ENCODE measurements at regions not wholly inside any gene's neighbourhood (a gene's known extent, or its start where the extent isn't known, plus 50 kb on each side); places are given as distances from the start of the nearest gene placed in this dataset.

- Histone ChIP-seq H3K9ac (ENCODE audit: control insufficient read depth, insufficient read depth, low read length) (no peak overlapping the region), H3K4me3 (no peak overlapping the region), H3K4me2 (ENCODE audit: control insufficient read depth, insufficient read depth) (peak overlapping the region; percentile 15; the same call in 1 of the 2 replicates), H3K27ac (ENCODE audit: control insufficient read depth, insufficient read depth) (no peak overlapping the region), H3K36me3 (ENCODE audit: control insufficient read depth in 2 of 2, insufficient read depth in 2 of 2, low read length in 1 of 2) (no peaks in the 10 kb centered on the region), H3K4me1 (ENCODE audit: control insufficient read depth, insufficient read depth, low read length) (no peaks in the 10 kb centered on the region), H4K20me1 (ENCODE audit: control insufficient read depth, insufficient read depth) (no peaks in the 10 kb centered on the region), H2AFZ (ENCODE audit: control insufficient read depth, low read depth, low read length) (no peak overlapping the region), H3K79me2 (ENCODE audit: control insufficient read depth, insufficient read depth, low read length) (no peaks in the 10 kb centered on the region), H3K27me3 (replicated peaks in 1 of 2; ENCODE audit: control insufficient read depth in 2 of 2, insufficient read depth in 2 of 2, low read length in 1 of 2) (no peaks in the 10 kb centered on the region), H3K9me3 (replicated peaks; ENCODE audit: control insufficient read depth, insufficient read depth, low read length) (no peaks in the 10 kb centered on the region)
- SMC1A ChIA-PET (ENCODE audit: uncharacterized antibody, unreplicated experiment) = interaction anchor here (1.4 kb wide), 1 partner anchor 459 kb away, joined by 3 read pairs; no protein-coding TSS in a partner anchor
- ATAC-seq (peak; percentile 95), FAIRE-seq (no peak), DNase-seq (ENCODE audit: low read depth, low spot score) (no peak)
- WGBS (ENCODE audit: insufficient coverage, insufficient replicate concordance, low lambda C conversion rate, missing lambda C conversion rate) = under 1% methylated on average over 31 of the region's 31 CpGs
- BruUV-seq (replicated peaks) = no TSS peak
- RAD21 ChIA-PET (ENCODE audit: unreplicated experiment) = no interaction called here
- in situ Hi-C loops (cut with MboI) (loop anchor here (10.0 to 25.0 kb wide), 2 partner anchors 551 to 1099 kb away; no protein-coding TSS in a partner anchor), intact Hi-C loops (cut with micrococcal nuclease; ENCODE audit: unreplicated experiment) (loop anchor here (1.0 to 10.0 kb wide), 4 partner anchors 131 to 553 kb away; no protein-coding TSS in a partner anchor)
- POLR2A ChIA-PET = no interaction called here
- CTCF ChIA-PET = interaction anchor here (1.9 kb wide), 1 partner anchor 458 kb away, joined by 12 read pairs; the partner anchor contains the start of gene EFNB1
- TF ChIP-seq EP300 (IDR thresholded peaks at IDR 0.05; ENCODE audit: borderline replicate concordance in 1 of 2, control insufficient read depth in 1 of 2, low read depth in 2 of 2, low read length in 2 of 2) = no peak
- TF ChIP-seq SUZ12 (IDR thresholded peaks at IDR 0.05; ENCODE audit: unreplicated experiment) = no peak
- TF ChIP-seq MEF2A (IDR thresholded peaks at IDR 0.05; ENCODE audit: insufficient read depth, low read depth, low read length) = no peak
- TF ChIP-seq NKRF (conservative IDR thresholded peaks at IDR 0.05) = no peak
- TF ChIP-seq ZNF217 (IDR thresholded peaks at IDR 0.05) = no peak
- no peak for TF ChIP-seq USF2 (IDR thresholded peaks at IDR 0.05; ENCODE audit: borderline replicate concordance, low read depth, low read length)
- peak in 1 of 2 experiments; percentile 32; a peak in 1 of 3 replicates for TF ChIP-seq EGR1 (IDR thresholded peaks at IDR 0.05; ENCODE audit: borderline replicate concordance in 1 of 2, low read depth in 2 of 2, low read length in 2 of 2)
- no peak for TF ChIP-seq MEF2B (IDR thresholded peaks at IDR 0.05; ENCODE audit: partially characterized antibody, poor library complexity, severe bottlenecking)
- TF ChIP-seq ATF3 (IDR thresholded peaks at IDR 0.05; ENCODE audit: borderline replicate concordance, extremely low read depth, low read depth, low read length) = no peak
- TF ChIP-seq JUND (IDR thresholded peaks at IDR 0.05; ENCODE audit: low read depth, low read length) = no peak
- TF ChIP-seq CREM (IDR thresholded peaks at IDR 0.05; ENCODE audit: low read depth) = no peak
- TF ChIP-seq IKZF2 (IDR thresholded peaks at IDR 0.05) = no peak
- no peak for TF ChIP-seq NFYA (IDR thresholded peaks at IDR 0.05; ENCODE audit: borderline replicate concordance, low read depth, low read length)
- no peak for TF ChIP-seq CUX1 (IDR thresholded peaks at IDR 0.05; ENCODE audit: insufficient replicate concordance, low read depth, low read length)
These were observed 120.8 kb upstream of the PJA1 start for GRCh38 chrX:69285881-69286564.
